HG03558 (cell line): ENCODE measurements at regions not wholly inside any gene's neighbourhood (a gene's known extent, or its start where the extent isn't known, plus 50 kb on each side); places are given as distances from the start of the nearest gene placed in this dataset.

Experiments used
- ATAC-seq: cut with Tn5 transposase; IDR thresholded peaks from one replicate; pipeline ENCODE4 v1.9.1; 2021; ENCODE audit warnings: moderate number of reproducible peaks; ENCODE audit not compliant: unreplicated experiment; ENCODE audit errors: extremely low read depth

GRCh38 chrX:45400027-45400779 is 199.5 kb upstream of the DIPK2B start:
- ATAC-seq: no peak

- ATAC-seq: no peak
Observed at GRCh38 chrX:45385757-45386156, 185.1 kb upstream of the DIPK2B start.

- no peak for ATAC-seq
Observed at GRCh38 chrX:45381841-45382240, 181.2 kb upstream of the DIPK2B start.

GRCh38 chrX:45381366-45381765 is 180.7 kb upstream of the DIPK2B start:
- no peak for ATAC-seq

GRCh38 chrX:45379236-45379635 is 178.6 kb upstream of the DIPK2B start:
- no peak for ATAC-seq

- no peak for ATAC-seq
Observed at GRCh38 chrX:45372151-45372550, 171.5 kb upstream of the DIPK2B start.

- no peak for ATAC-seq
Observed at GRCh38 chrX:45368705-45369104, 168.0 kb upstream of the DIPK2B start.

- ATAC-seq: no peak
Observed at GRCh38 chrX:45363596-45363995, 162.9 kb upstream of the DIPK2B start.

GRCh38 chrX:45360571-45360970 is 159.9 kb upstream of the DIPK2B start:
- no peak for ATAC-seq

GRCh38 chrX:45358392-45358791 is 157.7 kb upstream of the DIPK2B start:
- ATAC-seq: no peak

- ATAC-seq: no peak
Observed at GRCh38 chrX:45353456-45353855, 152.8 kb upstream of the DIPK2B start.

GRCh38 chrX:45352611-45353010 is 151.9 kb upstream of the DIPK2B start:
- ATAC-seq: no peak

- no peak for ATAC-seq
Observed at GRCh38 chrX:45351478-45351877, 150.8 kb upstream of the DIPK2B start.

- ATAC-seq: no peak
Observed at GRCh38 chrX:45348296-45348695, 147.6 kb upstream of the DIPK2B start.

- no peak for ATAC-seq
Observed at GRCh38 chrX:45347877-45348276, 147.2 kb upstream of the DIPK2B start.

GRCh38 chrX:45344594-45344993 is 143.9 kb upstream of the DIPK2B start:
- ATAC-seq: no peak

GRCh38 chrX:45329217-45329616 is 128.5 kb upstream of the DIPK2B start:
- no peak for ATAC-seq

- no peak for ATAC-seq
Observed at GRCh38 chrX:45324941-45325340, 124.3 kb upstream of the DIPK2B start.

- no peak for ATAC-seq
Observed at GRCh38 chrX:45323387-45323786, 122.7 kb upstream of the DIPK2B start.

- ATAC-seq: no peak
Observed at GRCh38 chrX:45322820-45323219, 122.1 kb upstream of the DIPK2B start.

GRCh38 chrX:45322382-45322781 is 121.7 kb upstream of the DIPK2B start:
- no peak for ATAC-seq

GRCh38 chrX:45320191-45320590 is 119.5 kb upstream of the DIPK2B start:
- ATAC-seq: no peak
